AG04450 (cell line): ENCODE measurements at regions not wholly inside any gene's neighbourhood (a gene's known extent, or its start where the extent isn't known, plus 50 kb on each side); places are given as distances from the start of the nearest gene placed in this dataset.

ENCODE experiments used
- CTCF ChIA-PET: fragments of 300-600, 350-600 bp; formaldehyde crosslinking; extraction: SDS; loops from one replicate; lab custom pipeline; 2022; ENCODE audit warnings: antibody characterized with exemption, inconsistent platforms; lab: Charles Lee
- POLR2A ChIA-PET: fragments of 350-600 bp; formaldehyde crosslinking; extraction: SDS; loops from one replicate; lab custom pipeline; 2021; ENCODE audit warnings: antibody characterized with exemption, inconsistent platforms; lab: Yijun Ruan, JAX
- DNase-seq: peaks from one replicate; pipeline ENCODE4 v3.0.0-alpha.2; 2011; ENCODE audit warnings: low read depth, low spot score
- H3K27ac ChIP-seq: one replicate; pipeline ENCODE4 v1.5.1; 2012; ENCODE audit warnings: low read depth, low read length, control low read depth
- H3K27me3 ChIP-seq: one replicate; pipeline ENCODE4 v1.6.0; 2012; ENCODE audit warnings: low read length; ENCODE audit not compliant: control insufficient read depth, insufficient read depth
- H3K4me3 ChIP-seq: 2 replicates; pipeline ENCODE4 v1.5.1; 2011; ENCODE audit warnings: mild to moderate bottlenecking, low read depth, low read length, control low read depth
- H3K9me3 ChIP-seq: 2 replicates; pipeline ENCODE4 v1.5.1; 2012; ENCODE audit warnings: low read length; ENCODE audit not compliant: control insufficient read depth, insufficient read depth
- CTCF ChIP-seq: IDR thresholded peaks from 2 replicates; pipeline ENCODE4 v1.5.1; 2011; ENCODE audit warnings: low read depth, low read length, control low read depth, inconsistent platforms

- ChIA-PET POLR2A (no interaction called here), CTCF (no interaction called here)
These were observed 52.6 kb upstream of the OTX2 start for GRCh38 chr14:56862836-56863235.

GRCh38 chr14:56860441-56860840 lies 50.2 kb upstream of the OTX2 start:
- H3K9me3 ChIP-seq = no peaks in the 10 kb centered on the region
- no peaks in the 10 kb centered on the region for H3K27me3 ChIP-seq
- CTCF ChIA-PET = interaction anchor here (0.6 kb wide), 1 partner anchor 1430 kb away, joined by 6 read pairs; no protein-coding TSS in a partner anchor
- no peak for TF ChIP-seq CTCF
- H3K27ac ChIP-seq = no peak overlapping the region
- no peak for DNase-seq
- POLR2A ChIA-PET = no interaction called here
- no peak overlapping the region for H3K4me3 ChIP-seq

More at GRCh38 chr14:56862836-56863235, 52.6 kb upstream of the OTX2 start:
- Histone ChIP-seq H3K27ac (no peak overlapping the region), H3K4me3 (no peak overlapping the region), H3K9me3 (no peaks in the 10 kb centered on the region), H3K27me3 (no peaks in the 10 kb centered on the region)
- no peak for DNase-seq
- TF ChIP-seq CTCF = no peak
